H1 (cell line): ENCODE measurements at regions not wholly inside any gene's neighbourhood (a gene's known extent, or its start where the extent isn't known, plus 50 kb on each side); places are given as distances from the start of the nearest gene placed in this dataset.

Source experiments
- CTCF ChIA-PET: fragments of 300-600 bp; sonication (Branson Sonifier 250); formaldehyde crosslinking; loops from one replicate; lab custom pipeline; 2021; ENCODE audit not compliant: partially characterized antibody; lab: Charles Lee
- POLR2A ChIA-PET: fragments of 300-600 bp; sonication (Branson Sonifier 250); formaldehyde crosslinking; loops from one replicate; lab custom pipeline; 2021; ENCODE audit warnings: inconsistent platforms; ENCODE audit not compliant: partially characterized antibody; lab: Charles Lee
- DNase-seq, 2 experiments: peaks; one replicate each; pipeline versions ENCODE4 v3.0.0 to v3.0.0-alpha.2; 2010 to 2022; ENCODE audit warnings: low spot score in 2 of 2, low read depth in 1 of 2, mixed read lengths in 1 of 2
- FAIRE-seq: peaks from 2 replicates; lab custom pipeline; 2011; peaks lifted over from hg19 to GRCh38; lab: Jason Lieb, UNC
- H2AFZ ChIP-seq: 2 replicates; pipeline ENCODE4 v1.8.1; 2012; ENCODE audit warnings: low read length, inconsistent platforms
- H2AK5ac ChIP-seq: 2 replicates; pipeline ENCODE4 v1.6.1; 2013; ENCODE audit warnings: low read depth, low read length
- H2BK120ac ChIP-seq: replicated peaks from 2 replicates; pipeline ENCODE3; 2013; ENCODE audit warnings: low read depth, low read length, inconsistent platforms
- H2BK12ac ChIP-seq: 2 replicates; pipeline ENCODE4 v1.6.1; 2013; ENCODE audit warnings: low read depth, low read length
- H2BK15ac ChIP-seq: 2 replicates; pipeline ENCODE4 v1.6.1; 2013; ENCODE audit warnings: low read length
- H2BK20ac ChIP-seq: 2 replicates; pipeline ENCODE4 v1.6.1; 2013; ENCODE audit warnings: low read length
- H2BK5ac ChIP-seq: 2 replicates; pipeline ENCODE4 v1.6.1; 2013; ENCODE audit warnings: low read depth, low read length
- H3K14ac ChIP-seq: 2 replicates; pipeline ENCODE4 v1.6.1; 2013; ENCODE audit warnings: inconsistent platforms; ENCODE audit not compliant: insufficient read length
- H3K18ac ChIP-seq: 2 replicates; pipeline ENCODE4 v1.6.1; 2013; ENCODE audit warnings: low read length; ENCODE audit errors: extremely low read depth
- H3K23ac ChIP-seq: 2 replicates; pipeline ENCODE4 v1.6.1; 2013; ENCODE audit warnings: inconsistent platforms; ENCODE audit not compliant: insufficient read length
- H3K23me2 ChIP-seq: 2 replicates; pipeline ENCODE4 v1.6.1; 2013; ENCODE audit warnings: low read depth, low read length
- H3K27ac ChIP-seq: 2 replicates; pipeline ENCODE4 v1.6.1; 2011; ENCODE audit warnings: low read depth, low read length, inconsistent platforms
- H3K27me3 ChIP-seq, 4 experiments: replicated peaks in 1 of 4; 1 replicate in 1 of 4; 2 replicates in 3 of 4; pipeline versions ENCODE4 v1.6.1 to v1.8.1; 2011 to 2013; ENCODE audit warnings: low read length in 3 of 4, mild to moderate bottlenecking in 3 of 4, inconsistent platforms in 2 of 4, mixed read lengths in 2 of 4, moderate library complexity in 1 of 4; ENCODE audit not compliant: control insufficient read depth in 3 of 4, insufficient read depth in 3 of 4; ENCODE audit errors: extremely low read depth in 1 of 4
- H3K36me3 ChIP-seq, 4 experiments: 2 replicates each; pipeline versions ENCODE4 v1.6.1 to v1.8.1; 2011 to 2013; ENCODE audit warnings: mild to moderate bottlenecking in 4 of 4, low read length in 3 of 4, moderate library complexity in 2 of 4, control low read depth in 1 of 4, inconsistent platforms in 1 of 4; ENCODE audit not compliant: insufficient read depth in 4 of 4, control insufficient read depth in 2 of 4
- H3K4ac ChIP-seq: replicated peaks from 2 replicates; pipeline ENCODE3; 2013; ENCODE audit warnings: low read length, low read depth, mixed read lengths, inconsistent platforms; ENCODE audit not compliant: insufficient read length
- H3K4me1 ChIP-seq, 4 experiments: replicated peaks in 1 of 4; 1 replicate in 1 of 4; 2 replicates in 3 of 4; pipeline versions ENCODE4 v1.6.1 to v1.8.1; 2011 to 2013; ENCODE audit warnings: low read length in 3 of 4, inconsistent platforms in 2 of 4, mixed read lengths in 1 of 4; ENCODE audit not compliant: insufficient read depth in 4 of 4, control insufficient read depth in 3 of 4
- H3K4me2 ChIP-seq, 2 experiments: 2 replicates each; pipeline versions ENCODE4 v1.6.1 to v1.8.1; 2011 to 2013; ENCODE audit warnings: low read depth in 2 of 2, low read length in 2 of 2, control low read depth in 1 of 2, inconsistent platforms in 1 of 2, mild to moderate bottlenecking in 1 of 2; ENCODE audit not compliant: insufficient read depth in 1 of 2
- H3K4me3 ChIP-seq, 4 experiments: fragments of 200-600, 300-600 bp in 1 of 4; sonication (generic), shearing (Covaris generic), sonication (Bioruptor Twin) in 1 of 4; 2 replicates each; pipeline versions ENCODE4 v1.5.1 to v1.8.1; 2011 to 2016; ENCODE audit warnings: low read length in 4 of 4, low read depth in 3 of 4, control low read depth in 2 of 4, inconsistent platforms in 2 of 4, mild to moderate bottlenecking in 2 of 4, mixed read lengths in 1 of 4, moderate library complexity in 1 of 4; ENCODE audit not compliant: insufficient read depth in 2 of 4; ENCODE audit errors: extremely low read depth in 1 of 4
- H3K56ac ChIP-seq: replicated peaks from 2 replicates; pipeline ENCODE3; 2013; ENCODE audit warnings: low read depth, mild to moderate bottlenecking, mixed read lengths, low read length, inconsistent platforms; ENCODE audit not compliant: insufficient read length
- H3K79me1 ChIP-seq: 2 replicates; pipeline ENCODE4 v1.6.1; 2013; ENCODE audit warnings: low read depth, low read length, control low read depth
- H3K79me2 ChIP-seq, 2 experiments: 2 replicates each; pipeline versions ENCODE4 v1.6.1 to v1.8.1; 2012 to 2013; ENCODE audit warnings: low read length in 2 of 2, mild to moderate bottlenecking in 2 of 2, inconsistent platforms in 1 of 2; ENCODE audit not compliant: insufficient read depth in 2 of 2, control insufficient read depth in 1 of 2
- H3K9ac ChIP-seq, 4 experiments: replicated peaks in 1 of 4; 1 replicate in 1 of 4; 2 replicates in 3 of 4; pipeline versions ENCODE4 v1.6.1 to v1.8.1; 2011 to 2013; ENCODE audit warnings: low read depth in 3 of 4, low read length in 3 of 4, control low read depth in 2 of 4, mild to moderate bottlenecking in 2 of 4, moderate library complexity in 2 of 4, inconsistent platforms in 1 of 4; ENCODE audit errors: extremely low read depth in 1 of 4
- H3K9me3 ChIP-seq, 2 experiments: 2 replicates each; pipeline versions ENCODE4 v1.6.1 to v1.8.1; 2012 to 2013; ENCODE audit warnings: mild to moderate bottlenecking in 2 of 2, moderate library complexity in 2 of 2, control low read depth in 1 of 2, inconsistent platforms in 1 of 2, low read depth in 1 of 2, low read length in 1 of 2, mixed read lengths in 1 of 2; ENCODE audit not compliant: insufficient read depth in 2 of 2
- H4K20me1 ChIP-seq, 2 experiments: replicated peaks in 1 of 2; 2 replicates each; pipeline versions ENCODE3 to v1.8.1; 2011 to 2013; ENCODE audit warnings: inconsistent platforms in 2 of 2, low read length in 2 of 2, mild to moderate bottlenecking in 1 of 2; ENCODE audit not compliant: insufficient read depth in 2 of 2, control insufficient read depth in 1 of 2
- H4K5ac ChIP-seq: 2 replicates; pipeline ENCODE4 v1.6.1; 2013; ENCODE audit warnings: low read length, low read depth, mixed read lengths, inconsistent platforms; ENCODE audit not compliant: insufficient read length
- H4K8ac ChIP-seq: 2 replicates; pipeline ENCODE4 v1.8.0; 2013; ENCODE audit warnings: mild to moderate bottlenecking, moderate library complexity, low read length, inconsistent platforms; ENCODE audit not compliant: insufficient read depth; ENCODE audit errors: extremely low read depth
- H4K91ac ChIP-seq: replicated peaks from 2 replicates; pipeline ENCODE3; 2013; ENCODE audit warnings: low read length, mixed read lengths, inconsistent platforms; ENCODE audit not compliant: insufficient read length
- CBX5 ChIP-seq: fragments of 300-800, 300-1000 bp; sonication (generic); IDR thresholded peaks from 2 replicates; pipeline ENCODE4 v1.7.1; 2016; ENCODE audit warnings: antibody characterized with exemption, low read length, low read depth
- GTF2F1 ChIP-seq: IDR thresholded peaks from 2 replicates; pipeline ENCODE4 v1.6.1; 2012; ENCODE audit warnings: low read depth, low read length, improper control_type of control experiment, borderline replicate concordance
- SIRT6 ChIP-seq: IDR thresholded peaks from one replicate; pipeline ENCODE4 v1.7.1; 2012; ENCODE audit warnings: low read length, inconsistent platforms
- YY1 ChIP-seq: IDR thresholded peaks from 2 replicates; pipeline ENCODE4 v1.6.1; 2011; ENCODE audit warnings: low read depth, mild to moderate bottlenecking, low read length

DNA sequence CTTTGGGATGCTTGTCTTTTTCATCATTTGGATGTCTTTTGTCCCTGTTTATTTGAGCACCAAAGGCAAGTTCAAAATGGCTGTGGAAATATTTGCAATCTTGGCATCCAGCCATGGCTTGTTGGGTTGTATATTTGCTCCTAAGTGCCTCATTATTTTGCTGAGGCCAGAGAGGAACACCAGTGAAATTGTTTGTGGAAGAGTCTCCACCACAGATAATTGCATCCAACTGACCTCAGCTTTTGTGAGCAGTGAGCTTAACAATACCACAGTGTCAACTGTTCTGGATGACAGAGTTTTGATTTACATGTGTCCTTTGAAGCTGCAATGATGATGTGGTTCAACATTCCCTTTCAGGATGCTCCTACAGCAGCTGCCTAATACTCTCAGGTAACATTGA lies 83.0 kb upstream of the KCNAB1 start:
- no peaks in the 10 kb centered on the region for H3K27me3 ChIP-seq
- H3K79me1 ChIP-seq = no peaks in the 10 kb centered on the region
- no peaks in the 10 kb centered on the region for H3K36me3 ChIP-seq
- TF ChIP-seq CBX5 (no peak), GTF2F1 (no peak), SIRT6 (no peak), YY1 (no peak)
- H2BK15ac ChIP-seq = no peak overlapping the region
- no peak overlapping the region for H2AK5ac ChIP-seq
- no peak for FAIRE-seq
- H4K8ac ChIP-seq = no peak overlapping the region
- no peak overlapping the region for H3K14ac ChIP-seq
- no peaks in the 10 kb centered on the region for H3K9me3 ChIP-seq
- H3K18ac ChIP-seq = no peak overlapping the region
- DNase-seq = no peak
- no peak overlapping the region for H3K23ac ChIP-seq
- POLR2A ChIA-PET = no interaction called here
- no peak overlapping the region for H2BK12ac ChIP-seq
- H3K4me1 ChIP-seq = 0 out of 7 replicates have a peak, but pooled peaks cover 0 to 2% (median 0%) of the 10 kb centered on the region in 4 experiments
- no peak overlapping the region for H3K9ac ChIP-seq
- CTCF ChIA-PET = interaction anchor here (1.1 kb wide), 1 partner anchor 9 kb away, joined by 3 read pairs; no protein-coding TSS in a partner anchor
- H3K4me2 ChIP-seq = no peak overlapping the region
- H4K20me1 ChIP-seq = no peaks in the 10 kb centered on the region
- no peak overlapping the region for H2BK120ac ChIP-seq
- H3K4ac ChIP-seq = no peak overlapping the region
- no peaks in the 10 kb centered on the region for H3K79me2 ChIP-seq
- no peak overlapping the region for H3K27ac ChIP-seq
- H2AFZ ChIP-seq = no peak overlapping the region
- no peaks in the 10 kb centered on the region for H3K23me2 ChIP-seq
- no peak overlapping the region for H3K56ac ChIP-seq
- no peak overlapping the region for H2BK20ac ChIP-seq
- no peak overlapping the region for H4K91ac ChIP-seq
- no peak overlapping the region for H4K5ac ChIP-seq
- no peak overlapping the region for H2BK5ac ChIP-seq
- H3K4me3 ChIP-seq = no peak overlapping the region
